ENCODE measurements at regions not wholly inside any gene's neighbourhood (a gene's known extent, or its start where the extent isn't known, plus 50 kb on each side); places are given as distances from the start of the nearest gene placed in this dataset.

DNA sequence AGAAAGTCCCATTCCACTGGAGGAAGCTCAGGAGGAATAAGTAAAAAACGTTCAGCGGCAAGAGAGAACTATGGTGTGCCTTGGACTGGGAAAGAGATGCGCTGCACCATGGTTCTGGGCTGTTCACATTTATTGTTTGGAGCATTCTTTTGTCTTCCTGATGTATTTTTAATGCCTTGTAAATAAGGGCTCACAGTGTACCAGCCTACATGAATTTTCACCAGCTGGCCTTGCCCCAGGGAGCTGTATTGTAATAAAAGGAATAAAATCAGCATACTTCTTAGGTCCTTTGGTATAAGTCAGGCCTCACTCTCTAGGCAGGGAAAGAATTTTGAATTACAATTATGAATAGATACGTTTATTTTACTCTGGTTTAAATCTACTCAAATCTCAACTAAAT lies 1249.6 kb downstream of the CNTNAP5 start:
- TF ChIP-seq, protein P1, sequence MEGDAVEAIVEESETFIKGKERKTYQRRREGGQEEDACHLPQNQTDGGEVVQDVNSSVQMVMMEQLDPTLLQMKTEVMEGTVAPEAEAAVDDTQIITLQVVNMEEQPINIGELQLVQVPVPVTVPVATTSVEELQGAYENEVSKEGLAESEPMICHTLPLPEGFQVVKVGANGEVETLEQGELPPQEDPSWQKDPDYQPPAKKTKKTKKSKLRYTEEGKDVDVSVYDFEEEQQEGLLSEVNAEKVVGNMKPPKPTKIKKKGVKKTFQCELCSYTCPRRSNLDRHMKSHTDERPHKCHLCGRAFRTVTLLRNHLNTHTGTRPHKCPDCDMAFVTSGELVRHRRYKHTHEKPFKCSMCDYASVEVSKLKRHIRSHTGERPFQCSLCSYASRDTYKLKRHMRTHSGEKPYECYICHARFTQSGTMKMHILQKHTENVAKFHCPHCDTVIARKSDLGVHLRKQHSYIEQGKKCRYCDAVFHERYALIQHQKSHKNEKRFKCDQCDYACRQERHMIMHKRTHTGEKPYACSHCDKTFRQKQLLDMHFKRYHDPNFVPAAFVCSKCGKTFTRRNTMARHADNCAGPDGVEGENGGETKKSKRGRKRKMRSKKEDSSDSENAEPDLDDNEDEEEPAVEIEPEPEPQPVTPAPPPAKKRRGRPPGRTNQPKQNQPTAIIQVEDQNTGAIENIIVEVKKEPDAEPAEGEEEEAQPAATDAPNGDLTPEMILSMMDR (IDR thresholded peaks at IDR 0.05 in 8 of 11, conservative IDR thresholded peaks at IDR 0.05 in 3 of 11) = no peak
- TF ChIP-seq POLR2A (IDR thresholded peaks at IDR 0.05) = no peak
- TF ChIP-seq POLR2AphosphoS5 (IDR thresholded peaks at IDR 0.05) = no peak

Measured in spleen (tissue), 7 donors.